Activated CD4-positive, alpha-beta T cell treated with anti-CD3 and anti-CD28 coated beads for 36 hours (primary cell): ENCODE measurements at regions not wholly inside any gene's neighbourhood (a gene's known extent, or its start where the extent isn't known, plus 50 kb on each side); places are given as distances from the start of the nearest gene placed in this dataset.
"Not testable (repeated sequence)": the region's sequence is repeated elsewhere in the genome, so short reads cannot be mapped to it uniquely, and the experiment has no call there.

Experiments used
- ATAC-seq: fragments of 200-7000 bp; cut with Tn5 transposase; one replicate; pipeline ENCODE4 v1.10.0; 2021; ENCODE audit warnings: mild to moderate bottlenecking, moderate library complexity
- CTCF ChIA-PET: fragments of 350-600 bp; sonication (Branson Sonifier 250); formaldehyde crosslinking; loops from one replicate; lab custom pipeline; 2021; ENCODE audit warnings: antibody characterized with exemption; lab: Charles Lee
- POLR2A ChIA-PET: fragments of 350-600 bp; sonication (Branson Sonifier 250); formaldehyde crosslinking; loops from one replicate; lab custom pipeline; 2021; ENCODE audit warnings: antibody characterized with exemption, inconsistent platforms; lab: Charles Lee
- DNase-seq: peaks from one replicate; pipeline ENCODE4 v3.0.0-alpha.2; 2020
- H3K27ac Mint-ChIP-seq: one replicate; pipeline ENCODE4 v1.8.0; 2021; ENCODE audit warnings: mixed read lengths
- H3K27me3 Mint-ChIP-seq: one replicate; pipeline ENCODE4 v1.8.0; 2021; ENCODE audit warnings: mixed read lengths
- H3K36me3 Mint-ChIP-seq: one replicate; pipeline ENCODE4 v1.8.0; 2021; ENCODE audit warnings: low read depth, mixed read lengths
- H3K4me1 Mint-ChIP-seq: one replicate; pipeline ENCODE4 v1.8.0; 2021; ENCODE audit warnings: mixed read lengths
- H3K4me3 Mint-ChIP-seq: one replicate; pipeline ENCODE4 v1.8.0; 2021; ENCODE audit warnings: mild to moderate bottlenecking, moderate library complexity, mixed read lengths
- H3K9me3 Mint-ChIP-seq: one replicate; pipeline ENCODE4 v1.8.0; 2021; ENCODE audit warnings: low read depth, mixed read lengths
- intact Hi-C, 2 experiments: fragments of 100-400 bp; cut with DNase I in 1 of 2; cut with micrococcal nuclease in 1 of 2; formaldehyde crosslinking; loops; one replicate each; pipeline versions ENCODE4 v1.14.2 to v1.15.1; 2022 to 2024; cut with DNase I, micrococcal nuclease

DNA sequence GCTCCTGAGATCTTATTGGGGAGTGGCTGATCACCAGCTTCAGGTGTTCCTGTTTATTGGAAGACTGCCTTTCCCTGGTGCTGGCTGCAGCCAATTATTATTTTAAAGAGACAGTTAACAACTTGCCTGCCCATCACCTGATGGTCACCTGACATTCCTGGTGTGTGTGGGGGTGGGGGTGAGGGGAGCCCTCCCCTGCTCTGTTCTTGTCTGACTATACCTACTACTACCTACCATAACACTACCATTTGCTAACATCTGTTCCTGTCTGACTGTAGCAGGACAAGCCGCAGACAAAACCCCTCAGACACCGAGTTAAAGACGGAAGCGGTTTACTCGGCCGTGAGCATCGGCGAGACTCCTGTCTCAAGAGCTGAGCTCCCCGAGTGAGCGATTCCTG is 54.9 kb upstream of the NBPF3 start:
- Mint-ChIP-seq H3K9me3 (peaks cover 5% of the 10 kb centered on the region), H3K27me3 (peaks cover 17% of the 10 kb centered on the region), H3K27ac (no peak overlapping the region), H3K4me1 (peaks cover 12% of the 10 kb centered on the region), H3K4me3 (no peak overlapping the region), H3K36me3 (peaks cover 4% of the 10 kb centered on the region)
- ChIA-PET CTCF (no interaction called here), POLR2A (no interaction called here)
- no peak for DNase-seq
- no peak for ATAC-seq
- intact Hi-C loops: no loop called here

- no peak for ATAC-seq
- CTCF ChIA-PET: interaction anchor here (0.9 kb wide), 1 partner anchor 16 kb away, joined by 4 read pairs; no protein-coding TSS in a partner anchor
- H3K27me3 Mint-ChIP-seq: peaks cover 17% of the 10 kb centered on the region
- H3K4me3 Mint-ChIP-seq: no peak overlapping the region
- H3K9me3 Mint-ChIP-seq: peaks cover 5% of the 10 kb centered on the region
- no peak overlapping the region for H3K27ac Mint-ChIP-seq
- DNase-seq: no peak
- POLR2A ChIA-PET: interaction anchor here (0.5 kb wide), 1 partner anchor 111 kb away, joined by 3 read pairs; no protein-coding TSS in a partner anchor
- intact Hi-C loops: no loop called here
- peaks cover 4% of the 10 kb centered on the region for H3K36me3 Mint-ChIP-seq
- H3K4me1 Mint-ChIP-seq: peaks cover 8% of the 10 kb centered on the region
These were observed 55.3 kb upstream of the NBPF3 start for GRCh38 chr1:21384620-21385019.

- ChIA-PET POLR2A (interaction anchor here (0.5 kb wide), 1 partner anchor 112 kb away, joined by 3 read pairs; no protein-coding TSS in a partner anchor), CTCF (interaction anchor here (0.9 kb wide), 1 partner anchor 15 kb away, joined by 4 read pairs; no protein-coding TSS in a partner anchor)
- no peak overlapping the region for H3K4me3 Mint-ChIP-seq
- DNase-seq (no peak), ATAC-seq (no peak)
- no peak overlapping the region for H3K27ac Mint-ChIP-seq
- peaks cover 4% of the 10 kb centered on the region for H3K36me3 Mint-ChIP-seq
- H3K4me1 Mint-ChIP-seq: peaks cover 8% of the 10 kb centered on the region
- intact Hi-C loops: no loop called here
- H3K9me3 Mint-ChIP-seq: peaks cover 5% of the 10 kb centered on the region
- peaks cover 17% of the 10 kb centered on the region for H3K27me3 Mint-ChIP-seq
These were observed 56.0 kb upstream of the NBPF3 start for GRCh38 chr1:21383785-21384401.

- no peak overlapping the region for H3K27ac Mint-ChIP-seq
- peaks cover 4% of the 10 kb centered on the region for H3K36me3 Mint-ChIP-seq
- peaks cover 6% of the 10 kb centered on the region for H3K4me1 Mint-ChIP-seq
- H3K4me3 Mint-ChIP-seq: no peak overlapping the region
- DNase-seq: no peak
- ATAC-seq: no peak
- intact Hi-C loops: no loop called here
- H3K9me3 Mint-ChIP-seq: peaks cover 5% of the 10 kb centered on the region
- peaks cover 18% of the 10 kb centered on the region for H3K27me3 Mint-ChIP-seq
- POLR2A ChIA-PET: interaction anchor here (0.6 kb wide), 1 partner anchor 89 kb away, joined by 3 read pairs; no protein-coding TSS in a partner anchor
- CTCF ChIA-PET: interaction anchor here (0.8 to 1.3 kb wide), 3 partner anchors 13 to 111 kb away, joined by 3 to 4 read pairs (median 3); no protein-coding TSS in a partner anchor
These were observed 58.6 kb upstream of the NBPF3 start for GRCh38 chr1:21381354-21381753.

DNA sequence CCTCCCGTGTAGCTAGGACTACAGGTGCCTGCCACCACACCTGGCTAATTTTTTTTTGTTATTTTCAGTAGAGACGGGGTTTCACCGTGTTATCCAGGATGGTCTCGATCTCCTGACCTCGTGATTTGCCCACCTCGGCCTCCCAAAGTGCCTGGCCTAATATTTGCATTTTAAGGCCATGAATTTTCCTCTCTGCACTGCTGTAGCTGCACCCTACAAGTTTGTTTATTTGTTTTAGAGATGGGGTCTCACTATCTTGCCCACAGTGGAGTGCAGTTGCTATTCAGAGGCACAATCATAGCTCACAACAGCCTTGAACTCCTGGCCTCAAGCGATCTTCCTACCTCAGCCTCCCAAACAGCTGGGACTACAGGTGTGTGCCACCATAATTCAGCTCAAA is 59.8 kb upstream of the NBPF3 start:
- H3K27me3 Mint-ChIP-seq: peaks cover 15% of the 10 kb centered on the region
- intact Hi-C loops, H3K4me1 Mint-ChIP-seq, DNase-seq, ATAC-seq, H3K36me3 Mint-ChIP-seq, H3K9me3 Mint-ChIP-seq, H3K27ac Mint-ChIP-seq, H3K4me3 Mint-ChIP-seq: not testable (repeated sequence)
- CTCF ChIA-PET: interaction anchor here (1.1 to 1.3 kb wide), 2 partner anchors 15 to 110 kb away, joined by 3 to 4 read pairs; no protein-coding TSS in a partner anchor
- POLR2A ChIA-PET: interaction anchor here (0.6 kb wide), 1 partner anchor 664 kb away, joined by 3 read pairs; no protein-coding TSS in a partner anchor

DNA sequence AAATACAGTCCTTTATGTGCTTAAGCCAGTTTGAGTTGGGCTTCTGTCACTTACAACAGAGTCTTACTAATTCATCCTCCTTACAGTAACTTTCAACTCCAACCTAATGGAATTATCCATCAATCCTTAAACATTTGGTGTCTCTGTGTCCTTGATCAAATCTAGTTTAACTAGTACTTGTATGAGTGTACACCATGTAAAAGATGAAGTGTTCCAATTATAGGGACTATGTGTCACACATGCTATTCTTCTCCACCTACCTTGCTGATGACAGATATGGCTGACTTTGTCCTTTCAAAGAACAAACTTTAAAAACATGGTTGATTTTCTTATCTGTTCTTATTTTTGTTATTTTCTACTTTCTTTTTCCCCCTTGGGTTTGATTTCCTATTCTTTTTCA is 60.4 kb upstream of the NBPF3 start:
- no peak overlapping the region for H3K4me3 Mint-ChIP-seq
- CTCF ChIA-PET: no interaction called here

GRCh38 chr1:21378705-21379494 is 61.0 kb upstream of the NBPF3 start:
- POLR2A ChIA-PET: no interaction called here
- H3K27me3 Mint-ChIP-seq: peaks cover 8% of the 10 kb centered on the region
- peaks cover 2% of the 10 kb centered on the region for H3K4me1 Mint-ChIP-seq
- intact Hi-C loops: no loop called here
- peaks cover 4% of the 10 kb centered on the region for H3K36me3 Mint-ChIP-seq
- H3K9me3 Mint-ChIP-seq: peaks cover 5% of the 10 kb centered on the region
- peak; percentile 30 for ATAC-seq
- CTCF ChIA-PET: interaction anchor here (0.6 kb wide), 1 partner anchor 16 kb away, joined by 3 read pairs; no protein-coding TSS in a partner anchor
- DNase-seq: peak; percentile 17
- H3K4me3 Mint-ChIP-seq: no peak overlapping the region
- no peak overlapping the region for H3K27ac Mint-ChIP-seq

More for the DNA sequence above, 60.4 kb upstream of the NBPF3 start:
- intact Hi-C loops: no loop called here
- DNase-seq (no peak), ATAC-seq (no peak)
- H3K9me3 Mint-ChIP-seq: peaks cover 5% of the 10 kb centered on the region
- no peak overlapping the region for H3K27ac Mint-ChIP-seq
- peaks cover 4% of the 10 kb centered on the region for H3K4me1 Mint-ChIP-seq
- H3K36me3 Mint-ChIP-seq: peaks cover 4% of the 10 kb centered on the region
- peaks cover 10% of the 10 kb centered on the region for H3K27me3 Mint-ChIP-seq
- POLR2A ChIA-PET: interaction anchor here (0.6 kb wide), 1 partner anchor 663 kb away, joined by 3 read pairs; no protein-coding TSS in a partner anchor

DNA sequence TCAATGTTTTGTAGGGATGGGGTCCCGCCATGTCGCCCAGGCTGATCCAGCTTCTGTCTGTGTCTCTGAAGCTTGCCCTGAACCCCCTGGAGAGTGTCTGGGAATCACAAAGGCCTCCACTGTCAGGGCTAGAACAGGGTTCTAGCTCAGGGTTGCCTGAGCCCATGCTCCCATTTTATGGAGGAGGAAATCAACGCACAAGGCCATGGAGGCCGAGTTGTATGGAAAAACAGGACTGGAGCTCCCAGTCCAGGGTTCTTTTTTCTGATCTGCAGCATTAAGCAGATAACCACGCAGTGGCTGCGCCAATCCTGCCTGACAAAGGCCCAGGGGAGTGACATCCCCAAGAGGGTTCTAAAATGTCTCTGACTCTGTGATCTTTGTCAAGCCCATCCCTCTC is 67.6 kb upstream of the NBPF3 start:
- no peak for ATAC-seq
- CTCF ChIA-PET: interaction anchor here (0.7 to 1.4 kb wide), 5 partner anchors 14 to 158 kb away, joined by 3 to 9 read pairs (median 3); no protein-coding TSS in a partner anchor
- POLR2A ChIA-PET: interaction anchor here (1.1 kb wide), 1 partner anchor 79 kb away, joined by 3 read pairs; no protein-coding TSS in a partner anchor
- Mint-ChIP-seq H3K9me3 (no peaks in the 10 kb centered on the region), H3K4me3 (no peak overlapping the region), H3K4me1 (peaks cover 8% of the 10 kb centered on the region), H3K36me3 (no peaks in the 10 kb centered on the region), H3K27ac (no peak overlapping the region), H3K27me3 (no peaks in the 10 kb centered on the region)
- intact Hi-C loops: no loop called here
- DNase-seq: no peak

DNA sequence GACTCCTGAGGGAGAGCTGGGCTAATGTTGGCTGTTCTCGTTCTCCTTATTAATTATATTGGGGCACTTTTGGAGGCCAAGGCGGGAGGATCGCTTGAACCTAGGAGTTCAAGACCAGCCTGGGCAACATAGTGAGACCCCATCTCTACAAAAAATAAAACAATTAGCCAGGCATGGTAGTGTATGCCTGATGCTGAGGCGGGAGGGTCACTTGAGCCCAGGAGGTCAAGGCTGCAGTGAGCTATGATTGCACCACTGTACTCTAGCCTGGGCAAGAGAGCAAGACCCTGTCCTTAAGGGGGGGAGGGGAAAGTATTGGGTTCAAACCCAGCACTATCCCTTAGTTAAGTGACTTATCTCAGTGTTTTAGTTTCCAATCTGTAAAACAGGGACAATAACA is 70.0 kb upstream of the NBPF3 start:
- intact Hi-C loops: loop anchor here (1.0 to 5.0 kb wide), 3 partner anchors 98 to 153 kb away; no protein-coding TSS in a partner anchor
- Mint-ChIP-seq H3K9me3 (no peaks in the 10 kb centered on the region), H3K4me3 (no peak overlapping the region), H3K4me1 (peaks cover 12% of the 10 kb centered on the region), H3K36me3 (no peaks in the 10 kb centered on the region), H3K27ac (no peak overlapping the region), H3K27me3 (no peaks in the 10 kb centered on the region)
- DNase-seq (no peak), ATAC-seq (no peak)
- ChIA-PET POLR2A (no interaction called here), CTCF (interaction anchor here (0.7 to 5.3 kb wide), 11 partner anchors 33 to 673 kb away, joined by 3 to 50 read pairs (median 5); no protein-coding TSS in a partner anchor)

DNA sequence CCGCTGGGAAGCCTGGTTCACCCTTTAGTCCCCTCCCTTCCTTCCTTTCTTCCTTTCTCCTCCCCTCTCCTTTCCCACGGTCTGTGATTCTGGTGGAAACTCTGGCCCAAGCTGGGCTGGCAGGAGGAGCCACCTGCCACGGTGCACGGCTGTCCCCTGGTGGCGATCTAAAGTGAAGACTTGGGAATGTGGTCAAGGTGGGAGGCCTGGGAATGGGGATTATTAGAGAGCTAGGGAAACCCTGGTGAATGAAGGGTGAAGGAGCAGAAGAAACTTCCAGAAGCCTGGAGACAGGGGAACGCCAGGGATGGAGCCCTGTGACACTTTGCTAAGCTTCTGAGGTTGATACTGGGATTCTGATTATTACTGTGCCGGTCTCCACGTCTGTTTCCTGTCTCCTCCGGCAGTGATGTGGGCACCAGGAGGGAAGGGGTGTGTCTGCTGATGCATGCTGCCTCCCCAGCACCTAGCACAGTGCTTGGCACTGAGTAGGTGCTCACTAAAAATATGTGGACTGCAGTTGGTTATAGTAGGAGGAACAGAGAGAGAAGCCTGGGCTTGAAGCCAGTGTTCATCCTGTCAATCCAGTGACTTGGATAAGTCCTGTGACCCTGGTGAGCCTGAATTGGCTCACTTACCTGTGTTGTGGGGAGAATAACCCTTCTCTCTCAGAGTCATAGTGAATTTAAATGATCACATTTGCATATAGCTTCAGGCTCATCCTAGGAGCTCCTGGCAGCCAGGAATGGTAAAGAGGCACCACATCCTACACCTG is 71.2 kb upstream of the NBPF3 start:
- H3K27ac Mint-ChIP-seq: peak overlapping the region; percentile 37
- H3K27me3 Mint-ChIP-seq: no peaks in the 10 kb centered on the region
- no peaks in the 10 kb centered on the region for H3K36me3 Mint-ChIP-seq
- H3K4me3 Mint-ChIP-seq: peak overlapping the region; percentile 18
- ChIA-PET POLR2A (interaction anchor here (0.5 to 0.6 kb wide), 2 partner anchors 121 to 656 kb away, joined by 3 to 4 read pairs; no protein-coding TSS in a partner anchor), CTCF (interaction anchor here (0.5 to 5.3 kb wide), 39 partner anchors 8 to 567 kb away, joined by 3 to 50 read pairs (median 5); no protein-coding TSS in a partner anchor)
- DNase-seq: peak; percentile 75
- intact Hi-C loops: loop anchor here (1.0 to 5.0 kb wide), 4 partner anchors 113 to 151 kb away; no protein-coding TSS in a partner anchor
- H3K4me1 Mint-ChIP-seq: peaks cover 16% of the 10 kb centered on the region
- ATAC-seq: peak; percentile 87
- no peaks in the 10 kb centered on the region for H3K9me3 Mint-ChIP-seq
